ENCODE measurements at regions not wholly inside any gene's neighbourhood (a gene's known extent, or its start where the extent isn't known, plus 50 kb on each side); places are given as distances from the start of the nearest gene placed in this dataset.

DNA sequence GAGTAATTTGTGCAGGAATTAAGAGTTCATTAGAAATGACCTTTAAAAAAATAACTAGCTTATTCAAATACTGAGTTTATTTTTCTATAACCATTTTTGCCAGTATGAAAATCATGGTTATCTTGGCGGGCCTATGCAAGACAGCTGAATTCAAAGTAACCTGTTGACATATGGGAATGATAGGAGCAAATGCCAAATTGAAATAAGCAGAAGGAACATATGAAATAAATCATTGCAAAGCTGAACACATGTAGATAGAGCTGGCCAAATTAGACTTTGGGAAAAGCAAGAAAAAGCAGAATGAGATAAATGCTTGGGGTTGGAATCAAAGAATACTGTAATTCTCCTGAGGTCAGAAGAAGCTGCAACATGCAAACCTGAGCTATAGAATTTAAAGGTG is 372.5 kb downstream of the ADAMTS20 start:
- no peak overlapping the region for H3K4me3 Mint-ChIP-seq
- H3K36me3 Mint-ChIP-seq (ENCODE audit: low read depth) = no peaks in the 10 kb centered on the region
- no peaks in the 10 kb centered on the region for H3K4me1 Mint-ChIP-seq
- H3K27me3 Mint-ChIP-seq = no peaks in the 10 kb centered on the region
- H3K9me3 Mint-ChIP-seq = peaks cover 4% of the 10 kb centered on the region
- no peak for ATAC-seq (replicated peaks)
- H3K27ac Mint-ChIP-seq = no peak overlapping the region

GRCh38 chr12:43177276-43177675 is 374.7 kb downstream of the ADAMTS20 start:
- no peak for ATAC-seq (replicated peaks)
- no peaks in the 10 kb centered on the region for H3K27me3 Mint-ChIP-seq
- peaks cover 4% of the 10 kb centered on the region for H3K9me3 Mint-ChIP-seq
- no peaks in the 10 kb centered on the region for H3K4me1 Mint-ChIP-seq
- no peaks in the 10 kb centered on the region for H3K36me3 Mint-ChIP-seq (ENCODE audit: low read depth)
- no peak overlapping the region for H3K27ac Mint-ChIP-seq
- H3K4me3 Mint-ChIP-seq = no peak overlapping the region

DNA sequence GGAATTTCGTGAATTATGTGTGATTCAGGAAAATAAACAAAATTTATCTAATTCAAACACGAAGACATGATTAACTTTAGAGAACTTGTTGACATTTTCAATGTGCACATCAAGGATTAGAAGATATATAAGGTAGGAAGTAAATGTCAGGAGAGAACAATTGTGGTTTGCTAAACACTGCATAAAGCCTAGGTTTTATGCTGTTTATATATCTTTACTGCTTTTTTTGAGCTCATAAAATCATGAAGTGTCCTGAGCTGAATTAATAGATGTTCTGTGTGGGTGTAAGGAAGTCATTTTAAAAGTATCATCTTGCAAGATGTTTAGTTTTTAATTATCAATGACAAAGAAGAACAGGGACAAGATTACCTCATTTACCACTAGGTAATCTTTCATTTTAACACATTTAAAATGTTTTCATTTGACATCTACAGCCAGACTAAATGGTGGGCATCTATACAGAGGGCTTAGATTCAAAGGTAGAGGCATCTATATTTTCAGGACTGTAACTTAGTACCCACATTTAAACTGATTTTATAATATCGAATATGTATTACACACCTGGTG is 382.8 kb downstream of the ADAMTS20 start:
- H3K4me1 Mint-ChIP-seq = no peaks in the 10 kb centered on the region
- no peak overlapping the region for H3K4me3 Mint-ChIP-seq
- no peaks in the 10 kb centered on the region for H3K36me3 Mint-ChIP-seq (ENCODE audit: low read depth)
- no peak overlapping the region for H3K27ac Mint-ChIP-seq
- H3K27me3 Mint-ChIP-seq = no peaks in the 10 kb centered on the region
- ATAC-seq (replicated peaks) = no peak
- no peaks in the 10 kb centered on the region for H3K9me3 Mint-ChIP-seq

DNA sequence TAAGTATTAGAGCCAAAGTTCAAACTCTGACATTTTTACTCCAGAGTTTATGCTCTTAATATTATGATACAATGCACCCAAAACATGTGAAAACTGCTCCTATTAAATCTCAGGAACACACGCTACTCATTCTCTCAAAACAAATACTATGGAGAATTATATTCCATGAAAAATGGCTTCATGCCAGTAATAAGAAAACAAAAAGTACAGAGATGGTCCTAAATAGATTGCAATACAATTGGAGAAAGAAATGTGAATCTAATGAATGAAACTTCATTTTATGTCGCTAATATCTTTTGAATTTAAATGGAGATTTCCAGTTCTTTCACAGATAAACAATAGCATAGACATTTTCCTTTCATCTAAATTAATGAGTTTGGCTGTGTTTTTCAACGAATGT is 384.3 kb downstream of the ADAMTS20 start:
- Mint-ChIP-seq H3K4me1 (no peaks in the 10 kb centered on the region), H3K4me3 (no peak overlapping the region), H3K36me3 (ENCODE audit: low read depth) (no peaks in the 10 kb centered on the region), H3K9me3 (no peaks in the 10 kb centered on the region), H3K27ac (no peak overlapping the region), H3K27me3 (no peaks in the 10 kb centered on the region)
- no peak for ATAC-seq (replicated peaks)

GRCh38 chr12:43165351-43165750 is 386.7 kb downstream of the ADAMTS20 start:
- H3K4me1 Mint-ChIP-seq = no peaks in the 10 kb centered on the region
- no peak overlapping the region for H3K4me3 Mint-ChIP-seq
- no peak for ATAC-seq (replicated peaks)
- H3K27me3 Mint-ChIP-seq = no peaks in the 10 kb centered on the region
- H3K9me3 Mint-ChIP-seq = no peaks in the 10 kb centered on the region
- H3K36me3 Mint-ChIP-seq (ENCODE audit: low read depth) = no peaks in the 10 kb centered on the region
- H3K27ac Mint-ChIP-seq = no peak overlapping the region

DNA sequence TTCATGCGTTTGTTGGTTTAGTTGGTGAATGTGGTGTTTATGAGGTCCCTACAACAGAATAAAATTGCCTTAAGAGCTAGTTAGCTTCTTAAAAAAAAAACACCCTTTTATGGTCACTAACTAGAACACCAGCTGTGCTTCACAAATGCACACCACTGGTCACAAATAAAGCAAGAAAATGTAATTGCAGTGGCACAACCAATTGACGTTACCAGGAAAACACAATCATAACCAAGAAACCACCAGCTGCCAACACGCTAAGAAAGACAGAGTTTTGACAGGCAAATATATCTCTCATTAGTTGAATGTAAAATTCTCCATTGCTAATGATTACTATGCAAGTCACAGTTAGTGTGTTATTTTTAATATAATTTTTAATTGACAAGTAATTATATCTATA is 389.9 kb downstream of the ADAMTS20 start:
- H3K27ac Mint-ChIP-seq = no peak overlapping the region

DNA sequence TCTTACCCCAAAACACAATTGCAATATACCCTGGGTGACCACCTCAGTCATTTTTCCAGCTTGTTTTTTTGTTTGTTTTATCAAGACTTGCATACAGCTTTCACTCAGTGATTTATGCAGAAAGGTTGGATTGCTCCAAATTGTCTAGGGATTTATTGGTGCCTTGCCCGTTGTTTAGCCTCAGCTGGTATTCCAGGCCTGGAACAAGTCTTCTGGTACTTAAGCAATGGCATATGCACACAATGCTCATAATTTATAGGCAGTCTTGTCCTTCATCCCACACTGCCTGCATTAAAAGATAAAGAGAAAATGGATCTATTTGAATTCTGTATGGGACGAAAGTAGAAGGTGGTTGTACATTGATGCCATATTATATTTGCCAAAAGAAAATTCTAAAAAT is 392.5 kb downstream of the ADAMTS20 start:
- no peak overlapping the region for H3K27ac Mint-ChIP-seq
- ATAC-seq (replicated peaks) = no peak
- no peaks in the 10 kb centered on the region for H3K4me1 Mint-ChIP-seq
- H3K27me3 Mint-ChIP-seq = no peaks in the 10 kb centered on the region
- H3K4me3 Mint-ChIP-seq = no peak overlapping the region
- H3K36me3 Mint-ChIP-seq (ENCODE audit: low read depth) = no peaks in the 10 kb centered on the region
- H3K9me3 Mint-ChIP-seq = no peaks in the 10 kb centered on the region

More for the DNA sequence above, 389.9 kb downstream of the ADAMTS20 start:
- Mint-ChIP-seq H3K4me3 (no peak overlapping the region), H3K4me1 (no peaks in the 10 kb centered on the region), H3K27me3 (no peaks in the 10 kb centered on the region), H3K36me3 (ENCODE audit: low read depth) (no peaks in the 10 kb centered on the region), H3K9me3 (no peaks in the 10 kb centered on the region)
- no peak for ATAC-seq (replicated peaks)

DNA sequence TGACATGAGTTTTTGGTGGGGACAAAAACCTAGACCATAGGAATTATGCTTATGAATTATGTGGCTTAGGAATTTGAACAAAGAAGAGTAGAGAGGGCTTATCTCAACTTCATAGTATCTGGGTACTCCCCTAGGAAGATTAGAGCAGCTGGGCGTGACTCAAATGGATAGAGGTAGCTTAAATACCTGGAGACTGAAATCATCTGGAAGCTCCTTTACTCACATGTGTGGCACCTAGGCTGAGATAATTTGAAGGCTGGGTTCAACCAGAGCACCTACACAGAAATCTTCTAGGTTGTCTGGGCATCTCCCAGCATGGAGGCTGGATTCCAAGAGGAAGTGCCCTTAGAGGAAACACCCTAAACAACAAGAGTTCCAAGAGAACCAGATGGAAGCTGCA is 393.9 kb downstream of the ADAMTS20 start:
- Mint-ChIP-seq H3K36me3 (ENCODE audit: low read depth) (no peaks in the 10 kb centered on the region), H3K4me3 (no peak overlapping the region), H3K4me1 (no peaks in the 10 kb centered on the region), H3K9me3 (no peaks in the 10 kb centered on the region), H3K27ac (no peak overlapping the region), H3K27me3 (no peaks in the 10 kb centered on the region)
- ATAC-seq (replicated peaks) = no peak

DNA sequence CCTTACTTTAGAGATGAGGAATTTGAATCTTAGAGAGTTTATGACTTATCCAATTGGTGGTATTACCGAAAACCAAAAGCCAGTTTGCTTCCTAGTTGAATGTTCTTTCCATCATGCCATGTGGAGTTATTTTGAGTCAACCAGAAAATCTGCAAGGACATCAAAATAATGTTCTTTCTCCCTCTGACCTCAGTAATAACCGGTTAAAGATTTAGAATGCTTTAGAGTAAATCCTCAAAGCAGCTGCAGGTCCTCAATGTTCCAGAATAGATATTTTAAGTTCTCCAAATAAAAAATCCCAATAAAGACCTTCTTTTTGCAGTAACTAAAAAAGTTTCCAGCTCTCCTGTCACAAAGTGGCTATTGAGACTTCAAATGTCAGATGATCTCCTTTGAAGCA is 396.6 kb downstream of the ADAMTS20 start:
- ATAC-seq (replicated peaks) = no peak
- Mint-ChIP-seq H3K4me1 (no peaks in the 10 kb centered on the region), H3K27ac (no peak overlapping the region), H3K4me3 (no peak overlapping the region), H3K36me3 (ENCODE audit: low read depth) (no peaks in the 10 kb centered on the region), H3K27me3 (no peaks in the 10 kb centered on the region), H3K9me3 (no peaks in the 10 kb centered on the region)

GRCh38 chr12:43154498-43155045 is 397.4 kb downstream of the ADAMTS20 start:
- H3K4me3 Mint-ChIP-seq = no peak overlapping the region
- H3K36me3 Mint-ChIP-seq (ENCODE audit: low read depth) = no peaks in the 10 kb centered on the region
- ATAC-seq (replicated peaks) = no peak
- H3K4me1 Mint-ChIP-seq = no peaks in the 10 kb centered on the region
- no peaks in the 10 kb centered on the region for H3K9me3 Mint-ChIP-seq
- H3K27ac Mint-ChIP-seq = no peak overlapping the region
- no peaks in the 10 kb centered on the region for H3K27me3 Mint-ChIP-seq

DNA sequence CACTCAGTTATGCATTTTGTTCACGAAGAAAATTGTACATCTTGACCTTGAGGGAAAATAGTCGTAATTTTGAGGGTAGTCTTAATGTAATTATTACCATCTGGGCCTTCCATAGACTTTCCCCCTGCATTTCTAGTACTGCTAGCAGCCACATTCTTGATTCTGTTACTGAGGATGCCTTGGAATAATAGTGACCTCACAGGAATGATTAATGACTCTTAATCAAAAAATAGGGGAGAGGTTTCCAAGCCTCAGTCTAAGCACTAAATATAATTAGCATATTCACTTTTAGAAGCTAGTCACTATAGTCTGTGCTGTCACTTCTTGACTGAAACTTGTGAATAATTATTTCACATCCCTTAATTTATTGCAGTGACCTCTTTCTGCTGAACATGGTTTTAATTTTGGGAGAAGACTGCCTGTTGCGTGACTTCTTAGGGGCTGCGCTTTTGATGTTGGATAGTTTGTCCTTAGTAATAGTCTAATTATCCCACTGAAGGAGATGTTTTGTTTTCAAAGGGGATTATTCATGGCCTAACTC is 400.5 kb downstream of the ADAMTS20 start:
- no peaks in the 10 kb centered on the region for H3K9me3 Mint-ChIP-seq
- no peaks in the 10 kb centered on the region for H3K27me3 Mint-ChIP-seq
- H3K4me3 Mint-ChIP-seq = no peak overlapping the region
- H3K4me1 Mint-ChIP-seq = no peaks in the 10 kb centered on the region
- no peak for ATAC-seq (replicated peaks)
- no peak overlapping the region for H3K27ac Mint-ChIP-seq
- H3K36me3 Mint-ChIP-seq (ENCODE audit: low read depth) = no peaks in the 10 kb centered on the region

- Mint-ChIP-seq H3K27ac (no peak overlapping the region), H3K4me3 (no peak overlapping the region), H3K9me3 (no peaks in the 10 kb centered on the region), H3K36me3 (ENCODE audit: low read depth) (no peaks in the 10 kb centered on the region), H3K27me3 (no peaks in the 10 kb centered on the region), H3K4me1 (no peaks in the 10 kb centered on the region)
- no peak for ATAC-seq (replicated peaks)
These were observed 403.3 kb downstream of the ADAMTS20 start for GRCh38 chr12:43148691-43149090.

- Mint-ChIP-seq H3K9me3 (peaks cover 3% of the 10 kb centered on the region), H3K36me3 (ENCODE audit: low read depth) (no peaks in the 10 kb centered on the region), H3K4me1 (no peaks in the 10 kb centered on the region), H3K4me3 (no peak overlapping the region), H3K27ac (no peak overlapping the region), H3K27me3 (no peaks in the 10 kb centered on the region)
- no peak for ATAC-seq (replicated peaks)
These were observed 404.1 kb downstream of the ADAMTS20 start for GRCh38 chr12:43147878-43148277.

GRCh38 chr12:43145481-43145880 is 406.5 kb downstream of the ADAMTS20 start:
- no peaks in the 10 kb centered on the region for H3K27me3 Mint-ChIP-seq
- peaks cover 8% of the 10 kb centered on the region for H3K9me3 Mint-ChIP-seq
- no peak for ATAC-seq (replicated peaks)
- H3K4me1 Mint-ChIP-seq = no peaks in the 10 kb centered on the region
- no peaks in the 10 kb centered on the region for H3K36me3 Mint-ChIP-seq (ENCODE audit: low read depth)
- no peak overlapping the region for H3K4me3 Mint-ChIP-seq
- H3K27ac Mint-ChIP-seq = no peak overlapping the region

- no peaks in the 10 kb centered on the region for H3K27me3 Mint-ChIP-seq
- ATAC-seq (replicated peaks) = no peak
- no peaks in the 10 kb centered on the region for H3K4me1 Mint-ChIP-seq
- H3K4me3 Mint-ChIP-seq = no peak overlapping the region
- H3K27ac Mint-ChIP-seq = no peak overlapping the region
- H3K9me3 Mint-ChIP-seq = peaks cover 10% of the 10 kb centered on the region
- no peaks in the 10 kb centered on the region for H3K36me3 Mint-ChIP-seq (ENCODE audit: low read depth)
These were observed 408.7 kb downstream of the ADAMTS20 start for GRCh38 chr12:43143278-43143677.

DNA sequence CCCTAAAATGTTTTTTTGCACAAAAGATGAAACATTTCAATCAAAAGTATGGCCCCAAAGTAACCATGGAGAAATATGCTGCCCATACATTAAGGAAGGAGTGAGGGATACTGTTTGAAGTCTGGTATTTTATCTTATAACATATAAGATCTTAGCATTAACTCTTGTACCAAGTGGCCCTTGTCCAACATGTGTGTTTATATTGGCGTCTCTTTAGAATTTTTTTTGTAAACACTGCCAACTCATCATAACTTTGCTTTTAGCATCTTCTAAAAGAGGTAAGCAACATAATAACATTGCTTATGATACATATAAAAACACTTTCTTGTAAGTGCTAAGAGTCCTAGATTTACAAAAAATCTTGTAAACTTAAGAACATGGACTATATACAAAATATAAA is 419.7 kb downstream of the ADAMTS20 start:
- peaks cover 3% of the 10 kb centered on the region for H3K9me3 Mint-ChIP-seq
- ATAC-seq (replicated peaks) = no peak
- no peak overlapping the region for H3K4me3 Mint-ChIP-seq
- H3K27ac Mint-ChIP-seq = no peak overlapping the region
- H3K27me3 Mint-ChIP-seq = no peaks in the 10 kb centered on the region
- no peaks in the 10 kb centered on the region for H3K4me1 Mint-ChIP-seq
- H3K36me3 Mint-ChIP-seq (ENCODE audit: low read depth) = no peaks in the 10 kb centered on the region

Measured in activated T-helper 17 cell treated with anti-CD3 and anti-CD28 coated beads, Interleukin-2, amount 50 U/mL, for 72 hours (primary cell).